ENCODE measurements at regions not wholly inside any gene's neighbourhood (a gene's known extent, or its start where the extent isn't known, plus 50 kb on each side); places are given as distances from the start of the nearest gene placed in this dataset.

DNA sequence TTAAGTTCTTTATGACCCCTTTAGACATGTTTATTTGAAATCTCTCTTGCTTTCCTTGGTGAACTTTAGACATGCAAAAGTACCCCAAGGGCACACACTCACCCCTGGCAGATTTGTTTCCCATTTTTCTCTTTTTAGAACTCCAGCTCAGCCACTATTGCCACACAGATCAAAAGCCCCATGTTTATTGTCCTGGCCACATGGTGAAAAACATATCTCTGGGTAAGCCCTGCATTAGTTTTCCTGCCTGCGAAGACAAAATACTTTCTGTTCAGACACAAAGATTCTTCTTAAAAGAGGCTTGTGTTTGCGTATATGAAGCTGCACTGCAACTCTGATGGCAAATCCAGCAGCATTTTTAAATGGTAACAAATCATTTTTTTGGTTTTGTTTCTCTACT, 200.0 kb downstream of the POLR1F start:
- TF ChIP-seq, protein P1, sequence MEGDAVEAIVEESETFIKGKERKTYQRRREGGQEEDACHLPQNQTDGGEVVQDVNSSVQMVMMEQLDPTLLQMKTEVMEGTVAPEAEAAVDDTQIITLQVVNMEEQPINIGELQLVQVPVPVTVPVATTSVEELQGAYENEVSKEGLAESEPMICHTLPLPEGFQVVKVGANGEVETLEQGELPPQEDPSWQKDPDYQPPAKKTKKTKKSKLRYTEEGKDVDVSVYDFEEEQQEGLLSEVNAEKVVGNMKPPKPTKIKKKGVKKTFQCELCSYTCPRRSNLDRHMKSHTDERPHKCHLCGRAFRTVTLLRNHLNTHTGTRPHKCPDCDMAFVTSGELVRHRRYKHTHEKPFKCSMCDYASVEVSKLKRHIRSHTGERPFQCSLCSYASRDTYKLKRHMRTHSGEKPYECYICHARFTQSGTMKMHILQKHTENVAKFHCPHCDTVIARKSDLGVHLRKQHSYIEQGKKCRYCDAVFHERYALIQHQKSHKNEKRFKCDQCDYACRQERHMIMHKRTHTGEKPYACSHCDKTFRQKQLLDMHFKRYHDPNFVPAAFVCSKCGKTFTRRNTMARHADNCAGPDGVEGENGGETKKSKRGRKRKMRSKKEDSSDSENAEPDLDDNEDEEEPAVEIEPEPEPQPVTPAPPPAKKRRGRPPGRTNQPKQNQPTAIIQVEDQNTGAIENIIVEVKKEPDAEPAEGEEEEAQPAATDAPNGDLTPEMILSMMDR (IDR thresholded peaks at IDR 0.05): no peak
- no peak for TF ChIP-seq POLR2A (IDR thresholded peaks at IDR 0.05)

All from Peyer's patch (tissue), 4 donors.